ENCODE measurements at regions not wholly inside any gene's neighbourhood (a gene's known extent, or its start where the extent isn't known, plus 50 kb on each side); places are given as distances from the start of the nearest gene placed in this dataset.

DNA sequence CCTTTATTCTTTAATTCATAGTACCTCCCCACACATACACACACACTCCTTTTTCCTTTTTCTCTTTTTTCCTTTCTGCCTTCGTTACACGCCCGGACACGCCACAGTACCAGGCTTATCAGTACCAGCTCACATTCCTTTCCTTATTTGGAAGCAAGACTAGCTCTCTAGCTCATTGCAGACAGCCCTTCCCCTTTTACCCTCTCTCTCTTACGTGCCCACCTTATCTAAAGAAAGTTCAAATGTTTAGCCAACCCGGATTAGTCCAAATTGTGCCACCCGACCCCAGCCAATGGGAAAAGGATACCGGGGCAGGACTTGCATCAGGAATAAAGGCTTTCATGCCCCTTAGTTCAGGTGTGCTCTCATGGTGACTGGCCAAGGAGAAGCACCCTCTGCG lies 194.7 kb upstream of the VCX3A start:
- in situ Hi-C loops (cut with HindIII; ENCODE audit: low sequenced_read_pairs): no loop called here

DNA sequence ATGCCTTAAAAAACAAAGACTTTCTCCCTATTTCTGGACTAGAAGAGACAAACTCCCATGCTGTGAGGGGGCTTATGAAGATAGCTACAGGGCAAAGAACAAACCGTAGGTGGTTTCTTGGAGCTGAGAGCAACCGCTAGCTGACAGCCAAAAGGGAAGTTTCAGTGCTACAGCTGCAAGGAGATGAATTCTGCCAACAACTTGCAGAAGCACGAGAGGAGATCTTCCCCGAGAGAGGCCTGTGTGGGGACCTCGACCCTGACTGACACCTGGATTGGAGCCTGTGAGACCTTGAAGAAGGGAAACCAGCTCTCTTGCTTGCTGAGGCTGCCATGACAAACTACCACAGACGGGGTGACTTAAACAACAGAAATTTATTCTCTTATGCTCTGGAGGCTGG lies 183.8 kb upstream of the VCX3A start:
- in situ Hi-C loops (cut with HindIII; ENCODE audit: low sequenced_read_pairs): no loop called here
- no peak for DNase-seq (ENCODE audit: low spot score)

More for the DNA sequence above, 194.7 kb upstream of the VCX3A start:
- no peak for DNase-seq (ENCODE audit: low spot score)

DNA sequence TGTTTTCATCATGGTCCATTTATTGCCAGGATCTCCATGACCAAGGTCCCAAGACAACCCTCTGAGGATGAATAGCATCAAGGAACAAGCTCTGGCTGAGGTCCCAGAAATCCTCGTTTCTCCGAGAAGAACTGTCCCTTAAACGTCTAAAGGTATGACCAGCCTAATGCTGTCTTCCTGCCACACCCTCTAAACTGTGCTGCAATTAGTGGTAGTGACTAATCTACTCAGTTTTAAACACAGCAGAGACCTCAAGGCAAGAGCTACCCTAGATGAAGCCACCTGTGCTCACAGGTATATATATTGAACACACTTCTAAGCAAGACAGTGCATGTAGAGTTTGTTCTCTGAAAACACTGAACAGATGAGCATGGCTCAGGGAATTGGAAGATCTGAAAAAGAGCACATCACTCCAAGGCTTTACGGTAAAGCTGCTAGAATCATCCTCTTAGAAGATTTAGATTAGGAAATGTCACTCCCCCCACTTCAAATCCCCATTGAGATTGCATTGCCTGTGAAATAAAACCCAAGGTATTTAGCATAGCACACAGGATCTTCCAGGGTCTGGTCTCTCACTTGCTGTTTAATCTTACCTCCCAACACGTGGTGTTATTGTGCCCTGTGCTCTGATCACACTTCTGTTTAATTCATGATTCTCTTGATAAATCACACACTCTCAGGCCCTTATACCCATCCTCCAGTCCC lies 173.9 kb upstream of the VCX3A start:
- in situ Hi-C loops (cut with HindIII; ENCODE audit: low sequenced_read_pairs): no loop called here
- no peak for DNase-seq (ENCODE audit: low spot score)

DNA sequence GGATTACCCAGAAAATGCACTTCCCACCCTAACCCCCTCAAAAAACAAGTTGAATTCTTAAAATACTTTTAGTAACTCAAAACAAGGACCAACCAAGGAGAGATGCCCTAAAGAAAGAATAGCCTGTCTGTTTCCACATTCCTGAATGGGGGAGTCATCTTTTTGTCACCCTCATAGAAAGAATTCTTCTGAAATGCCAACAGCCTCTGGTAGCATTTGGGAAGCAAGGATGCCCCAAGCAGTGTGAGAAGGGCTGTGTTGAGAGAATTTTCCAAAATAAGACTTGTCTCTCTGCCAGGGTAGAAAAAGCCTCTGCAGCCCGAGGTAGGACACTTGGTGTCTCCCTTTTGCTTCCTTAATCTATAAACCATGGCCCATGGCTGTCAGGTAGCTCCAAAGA lies 173.1 kb upstream of the VCX3A start:
- no peak for DNase-seq (ENCODE audit: low spot score)
- in situ Hi-C loops (cut with HindIII; ENCODE audit: low sequenced_read_pairs): no loop called here

DNA sequence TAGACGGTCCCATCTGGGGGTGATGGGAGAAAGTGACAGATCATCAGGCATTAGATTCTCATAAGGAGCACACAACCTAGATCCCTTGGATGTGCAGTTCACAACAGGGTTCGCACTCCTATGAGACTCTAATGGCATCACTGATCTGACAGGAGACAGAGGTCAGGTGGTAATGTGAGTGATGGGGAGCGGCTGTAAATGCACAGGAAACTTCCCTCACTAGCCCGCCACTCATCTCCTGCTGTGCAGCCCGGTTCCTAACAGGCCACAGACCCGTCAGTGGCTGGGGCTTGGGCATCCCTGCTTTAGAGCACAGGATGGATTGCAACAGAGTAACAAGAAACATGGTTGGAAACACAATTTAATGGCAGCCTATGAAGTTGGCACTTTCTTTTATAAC lies 172.6 kb upstream of the VCX3A start:
- in situ Hi-C loops (cut with HindIII; ENCODE audit: low sequenced_read_pairs): no loop called here
- DNase-seq (ENCODE audit: low spot score): no peak

DNA sequence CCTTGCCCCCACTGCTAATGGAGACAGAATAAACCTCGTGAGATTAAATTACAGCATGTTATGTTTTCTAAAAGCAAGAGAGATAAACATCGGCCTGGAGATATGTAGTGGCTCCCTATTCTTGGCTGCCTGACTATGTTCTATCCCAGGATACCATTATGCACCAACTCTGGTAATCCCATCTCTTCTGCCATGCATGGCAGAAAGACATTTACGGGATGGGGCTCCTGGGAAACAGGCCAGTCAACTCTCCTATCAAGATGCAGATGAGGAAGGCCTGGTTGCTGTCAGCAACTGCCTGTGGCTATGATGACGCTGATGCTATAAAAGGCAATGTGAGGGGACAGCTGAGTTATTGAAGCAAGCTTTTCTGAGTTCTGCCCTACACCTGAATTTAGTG lies 166.2 kb upstream of the VCX3A start:
- DNase-seq (ENCODE audit: low spot score): no peak
- in situ Hi-C loops (cut with HindIII; ENCODE audit: low sequenced_read_pairs): no loop called here

GRCh38 chrX:6695717-6696116 lies 160.8 kb upstream of the VCX3A start:
- no peak for DNase-seq (ENCODE audit: low spot score)
- in situ Hi-C loops (cut with HindIII; ENCODE audit: low sequenced_read_pairs): no loop called here

- no peak for DNase-seq (ENCODE audit: low spot score)
- in situ Hi-C loops (cut with HindIII; ENCODE audit: low sequenced_read_pairs): no loop called here
These were observed 160.1 kb upstream of the VCX3A start for GRCh38 chrX:6694977-6695376.

GRCh38 chrX:6694221-6694620 lies 159.3 kb upstream of the VCX3A start:
- in situ Hi-C loops (cut with HindIII; ENCODE audit: low sequenced_read_pairs): no loop called here
- DNase-seq (ENCODE audit: low spot score): no peak

DNA sequence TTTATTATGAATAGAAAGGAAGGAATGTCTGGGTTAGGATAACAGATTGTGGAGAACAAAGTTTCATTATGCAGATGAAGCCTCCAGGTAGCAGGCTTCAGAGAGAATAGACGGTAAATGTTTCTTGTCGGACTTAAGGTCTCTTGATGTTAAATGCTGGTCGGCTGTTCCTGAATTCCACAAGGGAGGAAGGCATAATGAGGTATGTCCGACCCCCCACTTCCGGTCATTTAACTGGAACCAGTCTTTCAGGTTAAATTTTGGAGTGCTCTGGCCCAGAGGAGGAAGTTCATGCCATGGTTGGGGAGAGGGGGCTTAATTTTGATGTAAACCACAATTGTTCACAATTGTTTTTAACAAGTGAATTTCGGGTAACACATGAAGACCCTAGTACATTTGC lies 158.1 kb upstream of the VCX3A start:
- in situ Hi-C loops (cut with HindIII; ENCODE audit: low sequenced_read_pairs): no loop called here
- no peak for DNase-seq (ENCODE audit: low spot score)

DNA sequence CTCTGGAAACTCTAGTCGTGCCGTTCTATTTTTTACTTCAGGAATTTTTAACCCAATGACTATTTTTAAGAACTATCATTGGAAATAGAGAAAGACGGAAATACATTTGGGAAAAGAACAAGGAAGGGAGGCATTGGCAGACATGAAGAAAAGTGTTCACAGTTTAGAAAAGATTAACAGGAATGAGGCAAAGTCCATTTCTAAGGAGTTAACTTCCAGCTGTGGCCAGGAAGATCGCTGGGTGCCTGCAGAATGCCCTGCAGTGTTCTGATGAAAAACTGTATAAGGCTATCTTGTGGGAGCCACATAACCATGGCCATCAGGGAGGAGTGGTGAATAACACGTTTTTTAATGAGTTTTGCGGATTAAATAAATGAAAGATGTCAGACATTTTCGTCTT lies 150.6 kb upstream of the VCX3A start:
- no peak for DNase-seq (ENCODE audit: low spot score)
- in situ Hi-C loops (cut with HindIII; ENCODE audit: low sequenced_read_pairs): no loop called here

- in situ Hi-C loops (cut with HindIII; ENCODE audit: low sequenced_read_pairs): no loop called here
- no peak for DNase-seq (ENCODE audit: low spot score)
These were observed 148.4 kb upstream of the VCX3A start for GRCh38 chrX:6683353-6683752.

DNA sequence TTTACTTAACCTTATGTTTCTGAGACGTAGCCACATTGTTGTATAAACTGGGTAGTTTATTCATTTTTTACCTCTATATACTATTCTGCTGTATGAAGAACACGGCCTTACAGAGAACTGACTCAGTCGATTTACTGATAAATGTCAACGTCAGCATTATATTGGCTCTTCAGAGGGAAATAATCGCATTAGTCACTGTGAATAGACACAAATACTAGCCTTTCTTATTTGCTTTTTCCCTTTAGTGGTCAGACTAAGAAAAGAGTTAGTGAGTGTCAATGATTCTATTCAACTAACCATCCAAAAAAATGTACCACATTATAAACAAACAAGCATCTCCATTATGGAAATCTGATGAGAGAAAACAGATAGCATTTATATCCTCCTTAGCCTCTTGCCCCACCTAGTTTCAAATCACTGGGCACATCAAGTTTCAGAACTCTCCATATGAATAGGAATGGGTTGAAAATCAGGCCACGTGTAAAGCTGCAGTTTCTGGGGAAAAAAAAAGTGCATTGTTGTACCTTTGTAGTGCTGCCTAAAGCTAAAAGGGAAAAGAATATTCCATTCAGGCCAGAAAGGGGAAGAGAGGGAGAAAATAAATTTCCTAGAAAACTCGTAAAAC lies 146.7 kb upstream of the VCX3A start:
- in situ Hi-C loops (cut with HindIII; ENCODE audit: low sequenced_read_pairs): no loop called here
- DNase-seq (ENCODE audit: low spot score): no peak

GRCh38 chrX:6679988-6680387 lies 145.1 kb upstream of the VCX3A start:
- DNase-seq (ENCODE audit: low spot score): no peak
- in situ Hi-C loops (cut with HindIII; ENCODE audit: low sequenced_read_pairs): no loop called here

DNA sequence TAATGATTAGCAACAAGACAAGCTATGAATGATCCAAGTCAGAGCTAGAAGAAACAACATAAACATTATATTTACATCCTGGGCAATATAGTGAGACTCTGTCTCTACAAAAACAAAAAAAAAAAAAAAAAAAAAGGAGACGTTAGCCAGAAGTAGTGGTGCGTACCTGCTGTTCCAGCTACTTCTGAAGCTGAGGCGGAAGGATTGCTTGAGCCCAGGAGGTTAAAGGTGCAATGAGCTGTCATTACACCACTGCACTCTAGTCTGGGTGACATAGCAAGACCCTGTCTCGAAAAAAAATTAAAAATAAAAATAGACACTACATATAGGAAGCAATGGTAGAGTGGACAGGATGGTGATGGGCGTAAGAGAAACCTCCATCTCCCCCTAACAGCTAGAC lies 144.6 kb upstream of the VCX3A start:
- in situ Hi-C loops (cut with HindIII; ENCODE audit: low sequenced_read_pairs): no loop called here
- no peak for DNase-seq (ENCODE audit: low spot score)

DNA sequence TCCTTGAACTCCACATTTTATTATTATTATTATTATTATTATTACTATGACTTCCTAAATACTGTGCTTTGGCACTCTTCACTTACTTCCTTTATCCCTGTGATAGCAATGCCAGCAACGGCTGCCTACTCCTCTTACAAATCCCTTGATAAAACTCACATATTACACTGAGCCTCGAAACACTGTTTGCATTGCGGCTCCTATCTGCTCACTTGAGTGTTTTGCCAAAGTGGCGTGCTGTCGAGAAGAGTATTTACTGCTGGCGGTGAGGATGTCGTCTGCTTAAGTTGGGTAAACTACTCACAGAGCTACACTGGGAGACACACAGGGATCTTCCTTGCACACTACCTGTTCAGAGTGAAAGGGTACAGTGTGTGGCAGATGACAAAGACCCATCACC lies 143.4 kb upstream of the VCX3A start:
- DNase-seq (ENCODE audit: low spot score): no peak
- in situ Hi-C loops (cut with HindIII; ENCODE audit: low sequenced_read_pairs): no loop called here

GRCh38 chrX:6674734-6675133 lies 139.8 kb upstream of the VCX3A start:
- in situ Hi-C loops (cut with HindIII; ENCODE audit: low sequenced_read_pairs): no loop called here
- no peak for DNase-seq (ENCODE audit: low spot score)

DNA sequence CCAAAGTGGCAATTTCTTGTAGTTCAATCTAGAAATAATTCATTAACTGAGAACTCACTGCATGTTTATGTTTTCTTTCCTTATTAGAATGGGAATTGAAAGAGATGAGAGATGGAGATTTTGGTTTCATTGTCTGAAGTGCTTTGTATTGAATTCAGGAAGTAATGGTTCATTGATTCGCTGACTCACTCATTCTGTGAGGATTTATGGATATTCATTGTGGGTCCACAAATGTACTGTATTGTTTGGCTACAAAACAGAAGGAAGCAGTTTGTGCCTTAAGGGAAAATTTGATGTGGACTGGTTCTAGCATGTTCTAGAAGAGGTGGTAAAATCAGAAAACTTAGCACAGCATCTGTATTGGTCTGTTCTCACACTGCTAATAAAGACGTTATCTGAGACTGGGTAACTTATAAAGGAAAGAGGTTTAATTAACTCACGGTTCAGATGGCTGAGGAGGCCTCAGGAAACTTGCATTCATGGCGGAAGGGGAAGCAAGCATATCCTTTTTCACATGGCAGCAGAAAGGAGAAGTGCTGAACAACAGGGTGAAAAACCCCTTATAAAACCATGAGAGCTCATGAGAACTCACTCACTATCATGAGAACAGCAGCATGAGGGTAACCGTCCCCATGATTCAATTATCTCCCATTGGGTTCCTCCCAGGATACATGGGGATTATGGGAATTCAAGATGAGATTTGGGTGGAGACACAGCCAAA lies 132.3 kb upstream of the VCX3A start:
- DNase-seq (ENCODE audit: low spot score): no peak
- in situ Hi-C loops (cut with HindIII; ENCODE audit: low sequenced_read_pairs): no loop called here

- DNase-seq (ENCODE audit: low spot score): no peak
- in situ Hi-C loops (cut with HindIII; ENCODE audit: low sequenced_read_pairs): no loop called here
These were observed 131.7 kb upstream of the VCX3A start for GRCh38 chrX:6666624-6667023.

- no peak for DNase-seq (ENCODE audit: low spot score)
- in situ Hi-C loops (cut with HindIII; ENCODE audit: low sequenced_read_pairs): no loop called here
These were observed 126.8 kb upstream of the VCX3A start for GRCh38 chrX:6661736-6662135.

Data from G401 (cell line).